HEK293 (cell line): ENCODE measurements at regions not wholly inside any gene's neighbourhood (a gene's known extent, or its start where the extent isn't known, plus 50 kb on each side); places are given as distances from the start of the nearest gene placed in this dataset.

Experiments
- CTCF ChIA-PET: fragments of 350-600 bp; formaldehyde crosslinking; extraction: SDS; loops from one replicate; lab custom pipeline; 2021; ENCODE audit warnings: antibody characterized with exemption; lab: Yijun Ruan, JAX
- POLR2A ChIA-PET: fragments of 300-600 bp; formaldehyde crosslinking; extraction: SDS; loops from one replicate; lab custom pipeline; 2020; ENCODE audit warnings: antibody characterized with exemption, inconsistent platforms; lab: Yijun Ruan, JAX
- H3K27ac ChIP-seq: fragments of 200-500 bp; sonication (Bioruptor generic); 2 replicates; pipeline ENCODE4 v1.5.1; 2014; ENCODE audit warnings: low read depth, low read length, control low read depth, inconsistent platforms; ENCODE audit errors: extremely low read depth
- H3K36me3 ChIP-seq, 2 experiments: fragments of 200-500 bp in 1 of 2; sonication (Bioruptor generic) in 1 of 2; 1 replicate in 1 of 2; 2 replicates in 1 of 2; pipeline ENCODE4 v1.5.1; 2014 to 2017; ENCODE audit warnings: inconsistent platforms in 2 of 2, low read length in 2 of 2; ENCODE audit not compliant: control insufficient read depth in 2 of 2, insufficient read depth in 1 of 2
- H3K4me1 ChIP-seq: fragments of 200-500 bp; sonication (Bioruptor generic); 2 replicates; pipeline ENCODE4 v1.5.1; 2014; ENCODE audit warnings: mild to moderate bottlenecking, low read length, inconsistent platforms; ENCODE audit not compliant: control insufficient read depth, insufficient read depth
- H3K4me3 ChIP-seq: 2 replicates; pipeline ENCODE4 v1.5.1; 2011; ENCODE audit warnings: low read depth, mild to moderate bottlenecking, control low read depth, low read length, moderate library complexity
- H3K9me3 ChIP-seq: fragments of 200-500 bp; sonication (Bioruptor generic); 2 replicates; pipeline ENCODE4 v1.5.1; 2014; ENCODE audit warnings: low read depth, low read length, inconsistent platforms; ENCODE audit not compliant: control insufficient read depth, insufficient read depth
- GLI2 ChIP-seq: fragments of 450-650 bp; formaldehyde crosslinking; IDR thresholded peaks from 2 replicates; pipeline ENCODE4; 2017; ENCODE audit warnings: missing biosample characterization, missing genetic modification characterization, low read depth, borderline replicate concordance
- KLF9 ChIP-seq: fragments of 450-650 bp; formaldehyde crosslinking; IDR thresholded peaks from 2 replicates; pipeline ENCODE4 v1.5.1; 2016; ENCODE audit warnings: missing biosample characterization, missing genetic modification characterization, low read depth
- MZF1 ChIP-seq: fragments of 450-650 bp; formaldehyde crosslinking; IDR thresholded peaks from 2 replicates; pipeline ENCODE4 v1.5.1; 2017; ENCODE audit warnings: missing biosample characterization, missing genetic modification characterization, borderline replicate concordance
- RBAK ChIP-seq: fragments of 450-650 bp; formaldehyde crosslinking; IDR thresholded peaks from 2 replicates; pipeline ENCODE4 v1.5.1; 2016; ENCODE audit warnings: missing biosample characterization, missing genetic modification characterization
- SP3 ChIP-seq: fragments of 450-650 bp; formaldehyde crosslinking; IDR thresholded peaks from 2 replicates; pipeline ENCODE4 v1.5.1; 2016; ENCODE audit warnings: missing biosample characterization, missing genetic modification characterization
- TRIM28 ChIP-seq: IDR thresholded peaks from 2 replicates; pipeline ENCODE4 v1.6.1; 2011; ENCODE audit warnings: low read length, control low read depth, borderline replicate concordance
- ZBTB10 ChIP-seq: fragments of 450-650 bp; formaldehyde crosslinking; IDR thresholded peaks from 2 replicates; pipeline ENCODE4 v1.5.1; 2016; ENCODE audit warnings: missing biosample characterization, missing genetic modification characterization
- ZBTB48 ChIP-seq: fragments of 450-650 bp; formaldehyde crosslinking; IDR thresholded peaks from 2 replicates; pipeline ENCODE4 v1.5.1; 2016; ENCODE audit warnings: missing biosample characterization, missing genetic modification characterization
- ZBTB49 ChIP-seq: fragments of 450-650 bp; formaldehyde crosslinking; IDR thresholded peaks from 2 replicates; pipeline ENCODE4 v1.5.1; 2016; ENCODE audit warnings: missing biosample characterization, missing genetic modification characterization, low read depth
- ZBTB7A ChIP-seq: fragments of 450-650 bp; formaldehyde crosslinking; IDR thresholded peaks from 2 replicates; pipeline ENCODE4 v1.5.1; 2016; ENCODE audit warnings: low read depth, missing biosample characterization, missing genetic modification characterization
- ZFHX2 ChIP-seq: fragments of 450-650 bp; formaldehyde crosslinking; conservative IDR thresholded peaks from 2 replicates; pipeline ENCODE4 v1.5.1; 2016; ENCODE audit warnings: missing biosample characterization, missing genetic modification characterization
- ZNF202 ChIP-seq: fragments of 450-650 bp; formaldehyde crosslinking; IDR thresholded peaks from 2 replicates; pipeline ENCODE4 v1.5.1; 2016; ENCODE audit warnings: missing biosample characterization, missing genetic modification characterization, borderline replicate concordance
- ZNF223 ChIP-seq: fragments of 450-650 bp; formaldehyde crosslinking; IDR thresholded peaks from 2 replicates; pipeline ENCODE4 v1.5.1; 2016; ENCODE audit warnings: missing biosample characterization, missing genetic modification characterization
- ZNF26 ChIP-seq: fragments of 450-650 bp; formaldehyde crosslinking; IDR thresholded peaks from 2 replicates; pipeline ENCODE4 v1.5.1; 2016; ENCODE audit warnings: missing biosample characterization, missing genetic modification characterization
- ZNF292 ChIP-seq: fragments of 450-650 bp; formaldehyde crosslinking; IDR thresholded peaks from 2 replicates; pipeline ENCODE4 v1.5.1; 2016; ENCODE audit warnings: low read depth, missing biosample characterization, missing genetic modification characterization, borderline replicate concordance
- ZNF335 ChIP-seq: fragments of 450-650 bp; formaldehyde crosslinking; conservative IDR thresholded peaks from 2 replicates; pipeline ENCODE4 v1.5.1; 2016; ENCODE audit warnings: missing biosample characterization, missing genetic modification characterization
- ZNF398 ChIP-seq: fragments of 450-650 bp; formaldehyde crosslinking; IDR thresholded peaks from 2 replicates; pipeline ENCODE4 v1.5.1; 2017; ENCODE audit warnings: missing biosample characterization, missing genetic modification characterization
- ZNF426 ChIP-seq: fragments of 450-650 bp; formaldehyde crosslinking; IDR thresholded peaks from 2 replicates; pipeline ENCODE4 v1.5.1; 2017; ENCODE audit warnings: missing biosample characterization, missing genetic modification characterization, mild to moderate bottlenecking, inconsistent platforms, moderate library complexity
- ZNF529 ChIP-seq: fragments of 450-650 bp; formaldehyde crosslinking; IDR thresholded peaks from 2 replicates; pipeline ENCODE4 v1.5.1; 2017; ENCODE audit warnings: missing genetic modification characterization, missing biosample characterization; ENCODE audit not compliant: insufficient replicate concordance
- ZNF548 ChIP-seq: fragments of 450-650 bp; formaldehyde crosslinking; IDR thresholded peaks from 2 replicates; pipeline ENCODE4 v1.5.1; 2016; ENCODE audit warnings: missing biosample characterization, missing genetic modification characterization
- ZNF629 ChIP-seq: fragments of 450-650 bp; formaldehyde crosslinking; IDR thresholded peaks from 2 replicates; pipeline ENCODE4 v1.5.1; 2017; ENCODE audit warnings: missing biosample characterization, missing genetic modification characterization
- ZNF692 ChIP-seq: fragments of 450-650 bp; formaldehyde crosslinking; IDR thresholded peaks from 2 replicates; pipeline ENCODE4 v1.5.1; 2016; ENCODE audit warnings: missing biosample characterization, missing genetic modification characterization
- ZNF785 ChIP-seq: fragments of 450-650 bp; formaldehyde crosslinking; IDR thresholded peaks from 2 replicates; pipeline ENCODE4 v1.5.1; 2016; ENCODE audit warnings: missing biosample characterization, missing genetic modification characterization
- ZNF791 ChIP-seq: fragments of 450-650 bp; formaldehyde crosslinking; IDR thresholded peaks from 2 replicates; pipeline ENCODE4 v1.5.1; 2016; ENCODE audit warnings: missing biosample characterization, missing genetic modification characterization

GRCh38 chr3:103624271-103624670, 1189.5 kb downstream of the ZPLD1 start:
- no peak overlapping the region for H3K4me3 ChIP-seq
- ChIA-PET CTCF (no interaction called here), POLR2A (no interaction called here)
- H3K27ac ChIP-seq = no peak overlapping the region
- H3K36me3 ChIP-seq = no peaks in the 10 kb centered on the region
- no peaks in the 10 kb centered on the region for H3K9me3 ChIP-seq
- no peak for TF ChIP-seq ZNF223 (tag by site-specific recombination)
- TF ChIP-seq ZNF529 (tag by site-specific recombination) = no peak
- TF ChIP-seq ZNF548 (tag by site-specific recombination) = no peak
- no peak for TF ChIP-seq ZBTB48 (tag by site-specific recombination)
- TF ChIP-seq RBAK (tag by site-specific recombination) = no peak
- TF ChIP-seq ZNF202 (tag by site-specific recombination) = no peak
- no peaks in the 10 kb centered on the region for H3K4me1 ChIP-seq

GRCh38 chr3:103629391-103629790, 1194.6 kb downstream of the ZPLD1 start:
- no peak for TF ChIP-seq GLI2 (tag by site-specific recombination)
- no peak for TF ChIP-seq ZNF426 (tag by site-specific recombination)
- no peak for TF ChIP-seq ZNF292 (tag by site-specific recombination)
- TF ChIP-seq ZNF791 (tag by site-specific recombination) = no peak
- no peak for TF ChIP-seq ZBTB7A
- no peak for TF ChIP-seq ZNF785 (tag by site-specific recombination)
- H3K4me1 ChIP-seq = no peaks in the 10 kb centered on the region
- no peaks in the 10 kb centered on the region for H3K9me3 ChIP-seq
- no peaks in the 10 kb centered on the region for H3K36me3 ChIP-seq
- no peak overlapping the region for H3K4me3 ChIP-seq
- CTCF ChIA-PET = no interaction called here
- no peak overlapping the region for H3K27ac ChIP-seq
- POLR2A ChIA-PET = no interaction called here

- ChIA-PET CTCF (no interaction called here), POLR2A (no interaction called here)
- Histone ChIP-seq H3K36me3 (no peaks in the 10 kb centered on the region), H3K9me3 (no peaks in the 10 kb centered on the region), H3K4me3 (no peak overlapping the region), H3K4me1 (no peaks in the 10 kb centered on the region), H3K27ac (no peak overlapping the region)
- no peak for TF ChIP-seq KLF9
- TF ChIP-seq ZNF692 = no peak
- TF ChIP-seq ZNF26 (tag by site-specific recombination) = no peak
- TF ChIP-seq ZNF629 (tag by site-specific recombination) = no peak
- TF ChIP-seq ZNF398 (tag by site-specific recombination) = no peak
- TF ChIP-seq ZNF335 (tag by site-specific recombination) = no peak
- no peak for TF ChIP-seq ZFHX2 (tag by site-specific recombination)
- no peak for TF ChIP-seq SP3 (tag by site-specific recombination)
- no peak for TF ChIP-seq ZBTB10 (tag by site-specific recombination)
- TF ChIP-seq TRIM28 = no peak
- TF ChIP-seq MZF1 = no peak
- no peak for TF ChIP-seq ZBTB49 (tag by site-specific recombination)
Measured at GRCh38 chr3:103644450-103644849, 1209.6 kb downstream of the ZPLD1 start.
